ENCODE measurements at regions not wholly inside any gene's neighbourhood (a gene's known extent, or its start where the extent isn't known, plus 50 kb on each side); places are given as distances from the start of the nearest gene placed in this dataset.

GRCh38 chr1:230495076-230495475 lies 68.9 kb upstream of the PGBD5 start:
- intact Hi-C loops (cut with DNase I; ENCODE audit: low total_unique reads): no loop called here
- no peaks in the 10 kb centered on the region for H3K4me1 ChIP-seq
- TF ChIP-seq CTCF (IDR thresholded peaks at IDR 0.05) (no peak), POLR2A (IDR thresholded peaks at IDR 0.05) (no peak)
- no peaks in the 10 kb centered on the region for H3K27me3 ChIP-seq
- H3K9me3 ChIP-seq: no peaks in the 10 kb centered on the region
- no peak overlapping the region for H3K27ac ChIP-seq
- DNase-seq: no peak
- no peak overlapping the region for H3K4me3 ChIP-seq
- no peaks in the 10 kb centered on the region for H3K36me3 ChIP-seq

- Histone ChIP-seq H3K27ac (no peak overlapping the region), H3K4me3 (no peak overlapping the region), H3K4me1 (no peaks in the 10 kb centered on the region), H3K27me3 (no peaks in the 10 kb centered on the region), H3K36me3 (no peaks in the 10 kb centered on the region), H3K9me3 (no peaks in the 10 kb centered on the region)
- TF ChIP-seq CTCF (IDR thresholded peaks at IDR 0.05): no peak
- TF ChIP-seq POLR2A (IDR thresholded peaks at IDR 0.05): no peak
- intact Hi-C loops (cut with DNase I; ENCODE audit: low total_unique reads): no loop called here
- no peak for DNase-seq
Measured at GRCh38 chr1:230494514-230494913, 68.4 kb upstream of the PGBD5 start.

GRCh38 chr1:230494026-230494425 lies 67.9 kb upstream of the PGBD5 start:
- H3K27me3 ChIP-seq: no peaks in the 10 kb centered on the region
- no peak overlapping the region for H3K27ac ChIP-seq
- no peak for DNase-seq
- intact Hi-C loops (cut with DNase I; ENCODE audit: low total_unique reads): no loop called here
- no peaks in the 10 kb centered on the region for H3K9me3 ChIP-seq
- TF ChIP-seq CTCF (IDR thresholded peaks at IDR 0.05) (no peak), POLR2A (IDR thresholded peaks at IDR 0.05) (no peak)
- no peaks in the 10 kb centered on the region for H3K36me3 ChIP-seq
- no peaks in the 10 kb centered on the region for H3K4me1 ChIP-seq
- H3K4me3 ChIP-seq: no peak overlapping the region

GRCh38 chr1:230493264-230493663 lies 67.1 kb upstream of the PGBD5 start:
- intact Hi-C loops (cut with DNase I; ENCODE audit: low total_unique reads): no loop called here
- no peak overlapping the region for H3K27ac ChIP-seq
- H3K4me1 ChIP-seq: no peaks in the 10 kb centered on the region
- no peak for DNase-seq
- no peaks in the 10 kb centered on the region for H3K27me3 ChIP-seq
- no peak for TF ChIP-seq POLR2A (IDR thresholded peaks at IDR 0.05)
- TF ChIP-seq CTCF (IDR thresholded peaks at IDR 0.05): no peak
- H3K36me3 ChIP-seq: no peaks in the 10 kb centered on the region
- no peaks in the 10 kb centered on the region for H3K9me3 ChIP-seq
- H3K4me3 ChIP-seq: no peak overlapping the region

- intact Hi-C loops (cut with DNase I; ENCODE audit: low total_unique reads): no loop called here
- TF ChIP-seq POLR2A (IDR thresholded peaks at IDR 0.05): no peak
- no peak for TF ChIP-seq CTCF (IDR thresholded peaks at IDR 0.05)
- Histone ChIP-seq H3K9me3 (no peaks in the 10 kb centered on the region), H3K4me1 (no peaks in the 10 kb centered on the region), H3K27me3 (no peaks in the 10 kb centered on the region), H3K27ac (no peak overlapping the region), H3K4me3 (no peak overlapping the region), H3K36me3 (no peaks in the 10 kb centered on the region)
- DNase-seq: no peak
Measured at GRCh38 chr1:230490436-230490835, 64.3 kb upstream of the PGBD5 start.
